HG02885 (cell line): ENCODE measurements at regions not wholly inside any gene's neighbourhood (a gene's known extent, or its start where the extent isn't known, plus 50 kb on each side); places are given as distances from the start of the nearest gene placed in this dataset.
"Not testable (repeated sequence)": the region's sequence is repeated elsewhere in the genome, so short reads cannot be mapped to it uniquely, and the experiment has no call there.

Source experiments
- ATAC-seq: cut with Tn5 transposase; IDR thresholded peaks from one replicate; pipeline ENCODE4 v1.9.1; 2021; ENCODE audit warnings: mild to moderate bottlenecking; ENCODE audit not compliant: unreplicated experiment, poor library complexity

DNA sequence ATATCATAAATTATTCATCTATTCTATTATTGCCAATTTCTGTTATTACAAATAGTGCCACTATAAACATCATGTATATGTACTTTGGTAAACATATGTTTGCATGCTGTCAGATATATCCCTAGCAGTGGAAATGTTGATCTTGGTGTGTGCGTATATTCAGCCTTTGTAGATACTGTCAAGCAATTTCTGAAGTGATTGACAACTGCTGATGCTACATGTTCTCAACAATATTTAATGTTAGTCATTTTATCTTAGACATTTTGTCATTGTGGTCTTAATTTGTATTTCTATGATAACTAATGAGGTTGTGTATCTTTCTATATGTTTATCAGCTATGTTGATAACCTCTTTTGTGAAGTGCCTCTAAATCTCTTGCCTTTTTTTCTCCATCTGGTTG lies 186.5 kb upstream of the NRG3 start:
- no peak for ATAC-seq

GRCh38 chr10:81696609-81697388 lies 178.2 kb upstream of the NRG3 start:
- ATAC-seq, result no peak

DNA sequence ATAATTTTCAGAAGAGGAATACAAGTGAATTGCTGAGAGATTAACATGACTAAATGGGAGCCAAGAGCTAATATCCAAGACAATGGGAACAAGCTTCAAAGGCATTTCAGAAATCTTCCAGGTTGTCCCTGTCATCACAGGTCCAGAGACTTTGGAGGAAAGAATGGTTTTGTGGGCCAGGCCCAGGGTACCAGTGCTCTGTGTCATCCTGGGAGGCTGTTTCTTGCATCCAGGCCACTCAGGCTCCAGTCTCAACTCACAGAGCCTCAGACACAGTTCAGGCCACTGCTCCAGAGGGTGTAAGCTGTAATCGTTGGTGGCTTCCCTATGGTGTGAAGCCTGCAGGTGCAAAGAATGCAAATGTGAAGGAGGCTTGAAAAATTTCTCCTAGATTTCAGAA lies 170.4 kb upstream of the NRG3 start:
- ATAC-seq, result no peak

GRCh38 chr10:81708416-81708815 lies 166.6 kb upstream of the NRG3 start:
- ATAC-seq, result no peak

- no peak for ATAC-seq
These were observed 166.1 kb upstream of the NRG3 start for GRCh38 chr10:81708929-81709328.

DNA sequence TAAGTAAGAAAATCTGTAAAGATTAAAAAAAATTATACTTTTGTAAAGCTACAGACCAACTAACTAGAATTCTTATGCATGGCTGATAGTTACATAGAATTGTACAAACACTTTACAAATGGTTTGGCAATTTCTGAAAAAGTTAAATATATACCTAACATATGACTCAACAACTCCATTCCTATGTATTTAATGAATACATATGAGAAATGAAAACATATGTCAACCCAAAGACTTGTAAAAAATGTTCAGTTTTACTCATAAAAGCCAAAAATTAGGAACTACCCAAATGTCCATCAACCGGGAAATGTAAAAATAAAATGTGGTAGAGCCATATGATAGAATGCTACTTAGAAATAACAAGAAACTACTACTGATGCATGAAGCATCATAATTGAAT lies 152.6 kb upstream of the NRG3 start:
- ATAC-seq, result no peak

- ATAC-seq, result no peak
These were observed 150.6 kb upstream of the NRG3 start for GRCh38 chr10:81724431-81724830.

GRCh38 chr10:81725851-81726250 lies 149.1 kb upstream of the NRG3 start:
- ATAC-seq, result no peak

- ATAC-seq, result no peak
These were observed 146.3 kb upstream of the NRG3 start for GRCh38 chr10:81728692-81729091.

- no peak for ATAC-seq
These were observed 144.1 kb upstream of the NRG3 start for GRCh38 chr10:81730891-81731290.

DNA sequence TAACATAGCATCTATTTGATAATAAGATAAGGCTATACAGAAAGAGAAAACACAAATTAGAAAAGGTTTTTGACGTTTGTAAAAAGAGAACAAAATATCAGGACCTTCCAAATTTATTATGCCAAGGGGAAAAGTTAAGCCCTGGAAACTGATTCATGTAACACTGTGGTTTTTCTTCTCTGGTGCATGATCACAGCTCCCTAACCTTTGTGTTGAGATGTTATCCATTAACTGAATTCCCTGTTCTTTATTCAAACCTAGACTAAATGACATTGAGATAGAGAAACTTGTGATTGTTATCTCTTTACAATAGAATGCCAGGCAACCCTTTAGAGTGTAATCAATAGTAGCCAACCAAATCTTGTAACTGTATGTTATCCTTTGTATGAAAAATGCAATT lies 141.5 kb upstream of the NRG3 start:
- no peak for ATAC-seq

GRCh38 chr10:81735167-81735566 lies 139.8 kb upstream of the NRG3 start:
- ATAC-seq, result not testable (repeated sequence)

- ATAC-seq, result no peak
These were observed 115.9 kb upstream of the NRG3 start for GRCh38 chr10:81759111-81759510.

DNA sequence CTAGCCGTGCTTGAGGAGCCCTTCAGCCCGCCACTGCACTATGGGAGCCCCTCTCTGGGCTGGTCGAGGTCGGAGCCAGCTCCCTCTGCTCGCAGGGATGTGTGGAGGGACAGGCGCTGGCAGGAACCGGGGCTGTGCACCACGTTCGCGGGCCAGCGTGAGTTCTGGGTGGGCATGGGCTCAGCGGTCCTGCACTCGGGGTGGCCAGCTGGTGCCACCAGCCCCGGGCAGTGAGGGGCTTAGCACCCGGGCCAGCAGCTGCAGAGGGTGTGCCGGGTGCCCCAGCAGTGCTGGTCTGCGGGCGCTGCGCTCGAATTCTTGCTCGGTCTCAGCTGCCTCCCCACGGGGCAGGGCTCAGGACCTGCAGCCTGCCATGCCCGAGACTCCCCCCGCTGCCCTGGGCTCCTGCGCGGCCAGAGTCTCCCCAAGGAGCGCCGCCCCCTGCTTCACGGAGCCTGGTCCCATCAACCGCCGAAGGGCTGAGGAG lies 90.8 kb upstream of the NRG3 start:
- no peak for ATAC-seq

DNA sequence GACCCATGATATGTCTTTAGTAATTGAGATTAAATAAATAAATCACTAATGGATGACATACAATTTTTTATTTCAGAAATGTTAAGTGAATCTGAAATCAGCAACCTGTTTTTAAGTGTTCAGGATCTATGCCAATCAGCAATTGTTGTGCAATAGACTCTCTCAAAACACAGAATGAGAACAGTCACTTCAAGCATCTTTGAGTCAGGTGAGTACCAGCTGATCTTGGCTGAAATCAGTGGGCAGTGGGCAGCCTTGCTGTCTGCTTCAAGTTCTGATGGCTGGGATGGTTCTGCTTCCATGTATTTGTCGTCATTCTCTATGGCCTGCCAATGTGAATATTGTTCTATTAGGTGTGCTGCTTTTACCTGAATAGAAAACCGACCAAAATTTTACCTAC lies 82.3 kb upstream of the NRG3 start:
- no peak for ATAC-seq

DNA sequence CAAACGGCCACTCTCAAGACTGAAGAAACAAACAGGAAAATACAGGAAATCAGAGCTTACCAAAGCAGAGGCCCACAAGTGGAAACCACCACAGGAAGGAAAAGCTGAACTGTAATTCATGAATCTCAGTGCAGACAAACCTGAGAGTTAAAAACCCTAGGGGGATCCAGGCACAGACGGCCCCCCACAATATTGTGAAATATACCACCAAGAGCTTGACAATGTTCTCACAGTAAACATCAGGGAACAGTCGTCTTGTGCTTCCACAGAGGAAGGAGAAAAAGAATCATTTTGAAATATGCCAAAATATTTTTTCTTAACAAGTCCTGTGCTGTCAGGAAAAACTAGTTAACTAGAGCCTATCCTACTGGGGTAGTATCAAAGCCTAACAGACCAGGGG lies 68.2 kb upstream of the NRG3 start:
- no peak for ATAC-seq

GRCh38 chr10:81814842-81815241 lies 60.2 kb upstream of the NRG3 start:
- no peak for ATAC-seq

- no peak for ATAC-seq
These were observed 57.3 kb upstream of the NRG3 start for GRCh38 chr10:81817596-81818170.

GRCh38 chr10:81820418-81820817 lies 54.6 kb upstream of the NRG3 start:
- ATAC-seq, result no peak
